GM23338 (cell line): ENCODE measurements at regions not wholly inside any gene's neighbourhood (a gene's known extent, or its start where the extent isn't known, plus 50 kb on each side); places are given as distances from the start of the nearest gene placed in this dataset.

Source experiments
- EZH2phosphoT487 ChIP-seq: fragments of 200-600 bp; sonication (generic); IDR thresholded peaks from one replicate; pipeline ENCODE4 v1.8.1; 2018; ENCODE audit warnings: antibody characterized with exemption; ENCODE audit not compliant: unreplicated experiment
- TF ChIP-seq, protein P1 (sequence below), 2 experiments: fragments of 200-600 bp in 1 of 2; sonication (generic) in 1 of 2; conservative IDR thresholded peaks; 2 replicates each; pipeline versions ENCODE4 v1.5.1 to v1.6.1; 2016 to 2017; ENCODE audit warnings: antibody characterized with exemption in 2 of 2, low read depth in 2 of 2, mild to moderate bottlenecking in 2 of 2, moderate library complexity in 1 of 2

DNA sequence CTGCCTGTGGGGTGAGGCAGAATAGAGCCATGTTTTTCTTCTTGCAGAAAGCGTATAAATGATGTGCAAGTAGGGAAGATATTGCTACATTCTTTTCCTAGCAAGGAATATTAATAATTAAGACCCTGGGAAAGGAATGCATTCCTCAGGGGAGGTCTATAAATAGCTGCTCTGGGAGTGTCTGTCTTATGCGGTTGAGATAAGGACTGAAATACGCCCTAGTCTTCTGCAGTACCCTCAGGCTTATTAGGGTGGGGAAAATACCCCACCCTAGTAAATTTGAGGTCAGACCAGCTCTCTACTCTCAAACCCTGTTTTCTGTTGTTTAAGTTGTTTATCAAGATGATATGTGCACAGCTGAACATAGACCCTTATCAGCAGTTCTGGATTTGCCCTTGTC is 155.9 kb upstream of the HMCN1 start:
- no peak for TF ChIP-seq EZH2phosphoT487
- TF ChIP-seq, protein P1, sequence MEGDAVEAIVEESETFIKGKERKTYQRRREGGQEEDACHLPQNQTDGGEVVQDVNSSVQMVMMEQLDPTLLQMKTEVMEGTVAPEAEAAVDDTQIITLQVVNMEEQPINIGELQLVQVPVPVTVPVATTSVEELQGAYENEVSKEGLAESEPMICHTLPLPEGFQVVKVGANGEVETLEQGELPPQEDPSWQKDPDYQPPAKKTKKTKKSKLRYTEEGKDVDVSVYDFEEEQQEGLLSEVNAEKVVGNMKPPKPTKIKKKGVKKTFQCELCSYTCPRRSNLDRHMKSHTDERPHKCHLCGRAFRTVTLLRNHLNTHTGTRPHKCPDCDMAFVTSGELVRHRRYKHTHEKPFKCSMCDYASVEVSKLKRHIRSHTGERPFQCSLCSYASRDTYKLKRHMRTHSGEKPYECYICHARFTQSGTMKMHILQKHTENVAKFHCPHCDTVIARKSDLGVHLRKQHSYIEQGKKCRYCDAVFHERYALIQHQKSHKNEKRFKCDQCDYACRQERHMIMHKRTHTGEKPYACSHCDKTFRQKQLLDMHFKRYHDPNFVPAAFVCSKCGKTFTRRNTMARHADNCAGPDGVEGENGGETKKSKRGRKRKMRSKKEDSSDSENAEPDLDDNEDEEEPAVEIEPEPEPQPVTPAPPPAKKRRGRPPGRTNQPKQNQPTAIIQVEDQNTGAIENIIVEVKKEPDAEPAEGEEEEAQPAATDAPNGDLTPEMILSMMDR (conservative IDR thresholded peaks at IDR 0.05; ENCODE audit: low read depth in 2 of 2): no peak
